ENCODE measurements at regions not wholly inside any gene's neighbourhood (a gene's known extent, or its start where the extent isn't known, plus 50 kb on each side); places are given as distances from the start of the nearest gene placed in this dataset.

DNA sequence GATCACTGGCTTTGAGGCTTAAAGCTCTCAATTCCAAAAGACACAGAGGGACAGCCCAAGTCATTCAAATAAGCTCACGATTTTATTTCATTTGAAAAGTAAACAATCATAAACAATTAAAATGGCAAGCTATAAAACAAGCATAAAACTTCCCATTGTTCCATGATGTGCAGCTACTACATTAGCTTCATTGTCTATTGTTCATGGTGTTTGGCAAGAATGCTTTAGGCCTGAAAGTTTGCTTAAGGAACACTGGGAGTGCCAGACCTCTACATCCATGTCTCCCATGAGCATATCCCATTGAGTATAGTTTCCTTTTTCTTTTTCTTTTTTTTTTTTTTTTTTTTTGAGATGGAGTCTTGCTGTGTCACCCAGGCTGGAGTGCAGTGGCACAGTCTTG is 286.1 kb upstream of the ESRRG start:
- in situ Hi-C loops (cut with HindIII; ENCODE audit: low pct_ligation_motif_present, low sequenced_read_pairs) = no loop called here
- no peaks in the 10 kb centered on the region for H3K36me3 ChIP-seq (replicated peaks)
- TF ChIP-seq, protein P1, sequence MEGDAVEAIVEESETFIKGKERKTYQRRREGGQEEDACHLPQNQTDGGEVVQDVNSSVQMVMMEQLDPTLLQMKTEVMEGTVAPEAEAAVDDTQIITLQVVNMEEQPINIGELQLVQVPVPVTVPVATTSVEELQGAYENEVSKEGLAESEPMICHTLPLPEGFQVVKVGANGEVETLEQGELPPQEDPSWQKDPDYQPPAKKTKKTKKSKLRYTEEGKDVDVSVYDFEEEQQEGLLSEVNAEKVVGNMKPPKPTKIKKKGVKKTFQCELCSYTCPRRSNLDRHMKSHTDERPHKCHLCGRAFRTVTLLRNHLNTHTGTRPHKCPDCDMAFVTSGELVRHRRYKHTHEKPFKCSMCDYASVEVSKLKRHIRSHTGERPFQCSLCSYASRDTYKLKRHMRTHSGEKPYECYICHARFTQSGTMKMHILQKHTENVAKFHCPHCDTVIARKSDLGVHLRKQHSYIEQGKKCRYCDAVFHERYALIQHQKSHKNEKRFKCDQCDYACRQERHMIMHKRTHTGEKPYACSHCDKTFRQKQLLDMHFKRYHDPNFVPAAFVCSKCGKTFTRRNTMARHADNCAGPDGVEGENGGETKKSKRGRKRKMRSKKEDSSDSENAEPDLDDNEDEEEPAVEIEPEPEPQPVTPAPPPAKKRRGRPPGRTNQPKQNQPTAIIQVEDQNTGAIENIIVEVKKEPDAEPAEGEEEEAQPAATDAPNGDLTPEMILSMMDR (IDR thresholded peaks at IDR 0.05; ENCODE audit: low read depth, low read length, missing control alignments) = no peak
- no peaks in the 10 kb centered on the region for H3K27me3 ChIP-seq (replicated peaks)
- DNase-seq = no peak
- H3K4me3 ChIP-seq (ENCODE audit: low read depth, low read length) = no peak overlapping the region
- no peak overlapping the region for H3K27ac ChIP-seq

DNA sequence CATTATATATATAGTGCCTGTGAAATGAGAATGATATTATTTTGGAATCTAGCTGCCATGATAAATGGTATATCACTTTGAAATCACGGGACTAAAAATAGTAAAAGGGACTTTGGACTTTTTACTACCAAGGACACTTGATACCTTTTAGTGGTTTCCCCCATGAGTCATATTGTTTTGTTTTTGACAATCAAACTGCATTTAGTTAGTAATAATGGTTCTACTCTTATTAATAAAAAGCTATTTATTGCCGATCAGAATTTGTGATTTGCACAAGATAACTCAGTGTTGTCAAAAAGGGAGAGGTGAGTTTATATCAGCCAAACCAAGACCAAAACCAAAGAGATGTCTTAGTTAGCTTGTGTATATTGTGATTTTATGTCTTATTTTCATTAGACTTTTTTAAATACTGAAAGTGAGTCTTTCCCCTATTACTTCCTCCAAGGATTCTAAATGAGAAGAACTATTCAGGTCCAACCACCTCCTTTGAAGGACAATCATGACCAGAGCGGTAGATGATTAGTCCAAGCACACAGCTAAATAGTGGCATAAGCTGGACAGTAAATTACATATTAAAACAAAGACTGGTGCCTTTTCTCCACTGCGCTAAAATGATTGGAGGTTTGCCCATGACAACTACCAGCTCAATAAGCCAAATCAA is 281.7 kb upstream of the ESRRG start:
- H3K27ac ChIP-seq = no peak overlapping the region
- H3K36me3 ChIP-seq (replicated peaks) = no peaks in the 10 kb centered on the region
- DNase-seq = no peak
- H3K4me3 ChIP-seq (ENCODE audit: low read depth, low read length) = no peak overlapping the region
- in situ Hi-C loops (cut with HindIII; ENCODE audit: low pct_ligation_motif_present, low sequenced_read_pairs) = no loop called here
- TF ChIP-seq, protein P1 (IDR thresholded peaks at IDR 0.05; ENCODE audit: low read depth, low read length, missing control alignments) = no peak
- H3K27me3 ChIP-seq (replicated peaks) = no peaks in the 10 kb centered on the region

DNA sequence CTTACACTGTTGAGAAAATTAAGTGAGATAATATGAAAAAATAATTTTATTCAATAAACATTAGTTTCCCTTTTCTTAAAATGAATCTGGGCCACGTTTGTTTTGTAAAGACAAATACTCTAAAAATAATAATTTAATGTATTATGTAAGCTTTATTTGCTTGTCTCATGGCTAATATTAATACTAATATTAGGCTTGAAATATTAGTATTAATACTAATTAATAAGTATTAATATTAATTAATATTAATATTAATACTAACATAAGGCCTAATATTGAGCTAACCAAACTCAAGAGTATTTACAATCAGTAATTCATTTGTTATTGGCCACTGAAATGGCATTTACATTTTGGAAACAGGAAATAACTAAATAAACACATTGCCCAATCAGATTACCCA is 280.1 kb upstream of the ESRRG start:
- TF ChIP-seq, protein P1 (IDR thresholded peaks at IDR 0.05; ENCODE audit: low read depth, low read length, missing control alignments) = no peak
- Histone ChIP-seq H3K36me3 (replicated peaks) (no peaks in the 10 kb centered on the region), H3K27ac (no peak overlapping the region), H3K27me3 (replicated peaks) (no peaks in the 10 kb centered on the region), H3K4me3 (ENCODE audit: low read depth, low read length) (no peak overlapping the region)
- no peak for DNase-seq
- in situ Hi-C loops (cut with HindIII; ENCODE audit: low pct_ligation_motif_present, low sequenced_read_pairs) = no loop called here

DNA sequence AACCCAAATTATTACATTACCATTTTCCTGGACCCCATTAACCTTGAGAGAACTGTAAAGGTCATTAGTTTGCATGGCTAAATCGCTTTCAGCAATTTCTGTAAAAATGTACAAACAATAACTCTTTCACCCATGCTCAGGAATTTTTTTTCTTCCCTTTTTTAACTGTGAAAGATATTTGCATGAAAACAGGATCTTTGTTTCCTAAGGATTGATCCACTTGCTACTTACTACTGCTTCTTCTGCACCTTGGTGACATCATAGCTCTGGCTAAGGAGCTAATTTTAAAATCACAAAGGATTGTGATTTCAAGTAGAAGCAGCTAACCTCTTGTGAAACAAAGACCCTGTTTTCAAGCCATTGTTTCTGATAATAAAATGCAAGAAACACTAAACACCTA is 274.6 kb upstream of the ESRRG start:
- TF ChIP-seq, protein P1 (IDR thresholded peaks at IDR 0.05; ENCODE audit: low read depth, low read length, missing control alignments) = no peak
- H3K36me3 ChIP-seq (replicated peaks) = no peaks in the 10 kb centered on the region
- no peak overlapping the region for H3K4me3 ChIP-seq (ENCODE audit: low read depth, low read length)
- no peak for DNase-seq
- in situ Hi-C loops (cut with HindIII; ENCODE audit: low pct_ligation_motif_present, low sequenced_read_pairs) = no loop called here
- H3K27ac ChIP-seq = no peak overlapping the region
- no peaks in the 10 kb centered on the region for H3K27me3 ChIP-seq (replicated peaks)

DNA sequence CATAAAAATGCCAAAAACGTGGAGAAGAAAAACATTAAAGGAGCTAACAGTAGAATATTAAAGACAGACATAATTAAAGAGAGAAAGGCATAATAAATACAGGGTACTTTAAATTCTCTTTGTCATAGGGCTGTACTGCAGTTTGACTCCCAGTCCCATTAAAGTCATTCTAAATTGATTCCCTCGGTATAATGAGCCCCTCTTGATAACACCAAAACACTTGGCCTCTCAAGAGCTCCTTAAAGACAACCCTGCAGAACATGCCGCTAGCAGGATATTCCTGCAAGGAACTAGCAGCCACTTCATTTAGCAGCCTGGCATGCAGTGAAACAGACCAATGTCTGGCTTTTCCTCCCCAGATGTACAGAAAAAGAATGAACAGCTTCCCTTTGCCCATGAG is 273.8 kb upstream of the ESRRG start:
- TF ChIP-seq, protein P1 (IDR thresholded peaks at IDR 0.05; ENCODE audit: low read depth, low read length, missing control alignments) = no peak
- in situ Hi-C loops (cut with HindIII; ENCODE audit: low pct_ligation_motif_present, low sequenced_read_pairs) = no loop called here

DNA sequence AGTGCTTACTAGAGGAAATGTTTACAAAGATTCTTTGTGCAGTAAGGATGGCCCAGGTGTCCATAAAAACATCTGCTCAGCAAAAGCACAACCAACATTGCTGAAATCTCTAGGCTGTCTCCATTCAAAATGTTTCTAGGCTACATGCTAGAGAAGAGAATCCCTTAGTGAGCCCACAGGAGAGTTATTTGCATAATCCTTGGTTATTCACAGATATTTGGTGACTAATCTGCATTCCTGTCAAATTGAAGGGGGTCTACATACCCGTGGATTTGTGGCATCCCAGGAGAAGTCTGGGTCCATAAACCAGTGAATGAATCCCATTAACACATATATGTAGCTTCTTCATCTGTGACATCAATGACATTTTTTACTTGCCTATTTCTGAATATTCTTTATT is 261.3 kb upstream of the ESRRG start:
- in situ Hi-C loops (cut with HindIII; ENCODE audit: low pct_ligation_motif_present, low sequenced_read_pairs) = no loop called here
- Histone ChIP-seq H3K27ac (no peak overlapping the region), H3K4me3 (ENCODE audit: low read depth, low read length) (no peak overlapping the region), H3K36me3 (replicated peaks) (no peaks in the 10 kb centered on the region), H3K27me3 (replicated peaks) (no peaks in the 10 kb centered on the region)
- no peak for DNase-seq
- TF ChIP-seq, protein P1 (IDR thresholded peaks at IDR 0.05; ENCODE audit: low read depth, low read length, missing control alignments) = no peak

More for the DNA sequence above, 273.8 kb upstream of the ESRRG start:
- DNase-seq = no peak
- no peak overlapping the region for H3K27ac ChIP-seq
- no peaks in the 10 kb centered on the region for H3K27me3 ChIP-seq (replicated peaks)
- no peak overlapping the region for H3K4me3 ChIP-seq (ENCODE audit: low read depth, low read length)
- no peaks in the 10 kb centered on the region for H3K36me3 ChIP-seq (replicated peaks)
